HG03342 (cell line): ENCODE measurements at regions not wholly inside any gene's neighbourhood (a gene's known extent, or its start where the extent isn't known, plus 50 kb on each side); places are given as distances from the start of the nearest gene placed in this dataset.
"Not testable (repeated sequence)": the region's sequence is repeated elsewhere in the genome, so short reads cannot be mapped to it uniquely, and the experiment has no call there.

Experiments used
- ATAC-seq: cut with Tn5 transposase; IDR thresholded peaks from one replicate; pipeline ENCODE4 v1.9.1; 2021; ENCODE audit warnings: mild to moderate bottlenecking, moderate library complexity; ENCODE audit not compliant: unreplicated experiment

DNA sequence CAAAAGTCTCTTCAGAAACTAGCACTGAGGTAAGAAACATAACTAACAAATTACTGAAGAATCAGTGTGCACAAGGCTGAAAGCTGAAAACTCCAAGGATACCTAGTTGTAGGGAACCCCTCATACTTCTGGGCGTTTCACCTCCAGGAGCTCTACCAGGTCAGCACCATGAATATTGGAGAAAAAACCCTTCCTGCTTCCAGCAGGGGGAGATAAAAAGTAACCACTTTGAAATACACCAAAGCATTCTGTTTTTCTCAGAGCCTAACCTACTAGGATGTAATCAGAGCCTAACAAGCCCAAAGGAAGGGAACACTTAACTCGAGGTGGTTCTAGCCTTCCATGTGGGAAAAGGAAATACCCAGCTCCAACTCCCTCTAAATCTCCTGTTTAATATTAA is 175.8 kb upstream of the MME start:
- no peak for ATAC-seq

- ATAC-seq = not testable (repeated sequence)
Observed at GRCh38 chr3:154902495-154902894, 177.6 kb upstream of the MME start.

DNA sequence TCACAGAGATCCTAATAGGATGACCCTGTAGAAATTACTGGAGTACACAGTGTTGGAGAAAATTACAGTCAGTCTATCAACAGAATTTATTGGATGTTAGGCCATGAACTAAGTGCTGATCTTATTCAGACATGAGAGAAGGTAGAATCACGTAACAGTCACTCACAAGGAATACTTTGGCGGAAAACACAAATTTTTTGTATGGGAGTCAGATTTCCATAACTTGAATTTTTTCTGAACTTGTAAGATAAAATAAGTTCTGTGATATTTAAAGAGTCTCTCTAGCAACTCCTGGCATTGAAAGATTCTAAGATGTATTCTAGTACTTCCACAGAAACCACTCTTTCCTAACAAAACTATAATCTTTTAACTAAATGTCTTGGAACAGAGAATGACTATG is 178.8 kb upstream of the MME start:
- ATAC-seq = no peak

GRCh38 chr3:154900816-154901215 is 179.3 kb upstream of the MME start:
- ATAC-seq = no peak

- ATAC-seq = no peak
Observed at GRCh38 chr3:154898916-154899315, 181.2 kb upstream of the MME start.

DNA sequence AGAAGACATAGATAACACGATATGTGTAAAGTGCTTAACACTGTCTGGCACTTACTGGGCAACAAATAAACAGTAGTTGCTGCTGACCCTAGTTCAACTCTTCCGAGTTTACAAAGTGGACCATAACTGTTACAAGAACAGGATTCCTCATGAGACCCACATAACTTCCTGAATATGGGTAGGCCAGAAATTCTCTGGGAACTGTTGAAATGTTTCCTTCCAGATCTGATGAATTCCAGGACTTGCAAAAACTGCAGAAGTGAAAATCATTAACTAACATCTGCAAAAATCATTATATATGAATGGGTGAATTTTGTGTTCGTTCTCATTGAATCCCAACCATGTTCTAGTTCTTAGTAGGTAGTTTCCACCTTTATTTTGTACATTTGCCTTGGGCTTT is 181.7 kb upstream of the MME start:
- no peak for ATAC-seq

DNA sequence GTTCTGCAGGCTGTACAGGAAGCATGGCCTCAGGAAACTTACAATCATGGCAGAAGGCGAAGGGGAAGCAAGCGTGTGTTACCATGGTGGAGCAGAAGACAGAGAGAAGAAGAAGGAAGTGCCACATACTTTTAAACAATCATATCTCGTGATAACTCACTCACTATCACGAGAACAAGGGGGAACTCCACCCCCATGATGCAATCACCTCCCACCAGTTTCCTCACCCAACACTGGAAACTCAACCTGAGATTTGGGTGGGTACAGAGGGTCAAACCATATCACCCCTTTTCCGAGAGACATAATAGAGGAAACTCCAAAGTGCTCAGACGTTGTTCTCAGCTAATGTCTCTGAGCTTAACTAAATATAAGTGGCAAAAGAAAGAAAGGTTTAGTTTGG is 186.3 kb upstream of the MME start:
- ATAC-seq = no peak

DNA sequence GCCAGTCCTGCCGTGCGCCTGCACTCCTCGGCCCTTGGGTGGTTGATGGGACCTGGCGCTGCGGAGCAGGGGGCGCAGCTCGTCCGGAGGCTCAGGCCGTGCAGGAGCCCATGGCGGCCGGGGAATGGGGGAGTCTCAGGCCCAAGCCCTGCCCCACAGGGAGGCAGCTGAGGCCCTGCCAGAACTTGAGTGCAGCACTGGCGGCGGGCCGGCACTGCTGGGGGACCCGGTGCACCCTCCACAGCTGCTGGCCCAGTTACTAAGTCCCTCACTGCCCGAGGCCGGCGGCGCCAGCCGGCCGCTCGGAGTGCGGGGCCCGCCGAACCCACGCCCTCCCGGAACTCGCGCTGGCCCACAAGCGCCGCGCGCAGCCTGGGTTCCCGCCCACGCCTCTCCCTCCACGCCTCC is 190.9 kb upstream of the MME start:
- no peak for ATAC-seq

GRCh38 chr3:154887869-154888268 is 192.2 kb upstream of the MME start:
- no peak for ATAC-seq

- no peak for ATAC-seq
Observed at GRCh38 chr3:154886437-154886836, 193.7 kb upstream of the MME start.

- ATAC-seq = no peak
Observed at GRCh38 chr3:154885418-154885817, 194.7 kb upstream of the MME start.

- no peak for ATAC-seq
Observed at GRCh38 chr3:154884952-154885351, 195.2 kb upstream of the MME start.

DNA sequence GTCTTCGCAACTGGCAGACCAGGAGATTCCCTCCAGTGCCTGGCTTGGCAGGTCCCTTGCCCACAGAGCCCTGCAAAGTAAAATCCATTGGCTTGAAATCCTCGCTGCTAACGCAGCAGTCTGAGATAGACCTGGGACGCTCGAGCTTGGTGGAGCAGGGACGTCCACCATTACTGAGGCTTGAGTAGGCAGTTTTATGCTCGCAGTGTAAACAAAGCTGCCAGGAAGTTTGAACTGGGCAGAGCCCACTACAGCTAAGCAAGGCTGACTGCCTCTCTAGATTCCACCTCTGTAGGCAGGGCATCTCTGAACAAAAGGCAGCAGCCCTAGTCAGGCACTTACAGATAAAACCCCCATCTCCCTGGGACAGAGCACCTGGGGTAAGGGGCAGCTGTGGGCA is 205.0 kb upstream of the MME start:
- ATAC-seq = no peak

DNA sequence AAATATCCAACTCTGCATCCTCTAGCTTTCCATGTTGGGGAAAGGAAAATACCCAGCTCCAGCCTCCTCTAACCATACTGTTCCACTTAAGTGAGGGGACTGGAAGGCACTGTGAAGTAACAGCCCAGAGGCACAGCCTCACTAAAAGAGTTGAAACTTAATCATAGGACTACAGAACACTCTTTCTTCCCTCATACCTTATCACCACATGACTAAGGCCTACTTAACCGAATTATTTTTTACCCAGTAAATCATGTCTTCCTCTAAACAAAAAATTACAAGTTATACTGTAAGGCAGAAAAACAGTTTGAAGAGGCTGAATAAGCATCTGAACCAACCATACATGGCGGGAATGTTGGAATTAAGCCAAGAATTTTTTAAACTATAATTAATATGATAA is 207.4 kb upstream of the MME start:
- no peak for ATAC-seq

- no peak for ATAC-seq
Observed at GRCh38 chr3:154872074-154872473, 208.0 kb upstream of the MME start.

GRCh38 chr3:154864947-154865346 is 215.2 kb upstream of the MME start:
- no peak for ATAC-seq

DNA sequence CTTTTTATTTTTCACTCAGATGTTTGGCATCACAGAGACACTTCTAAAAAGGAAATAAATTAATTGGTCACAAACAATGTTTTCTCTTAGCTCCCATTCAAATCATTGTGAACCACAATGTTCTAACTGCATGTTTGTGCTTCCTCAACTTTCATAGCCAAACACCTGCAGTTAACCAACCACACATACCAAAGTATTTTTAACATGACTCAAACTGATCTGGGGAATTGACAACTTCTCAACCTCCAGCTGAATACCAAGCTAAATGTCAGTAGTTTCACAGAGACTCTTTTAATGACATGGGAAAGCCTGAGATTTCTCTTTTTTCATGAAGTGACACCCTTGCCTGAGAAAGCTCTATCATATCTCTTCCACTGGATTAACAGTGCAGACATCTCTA is 217.9 kb upstream of the MME start:
- no peak for ATAC-seq

GRCh38 chr3:154852998-154853397 is 227.1 kb upstream of the MME start:
- ATAC-seq = not testable (repeated sequence)

- no peak for ATAC-seq
Observed at GRCh38 chr3:154852515-154852914, 227.6 kb upstream of the MME start.

- ATAC-seq = no peak
Observed at GRCh38 chr3:154851644-154852043, 228.5 kb upstream of the MME start.

DNA sequence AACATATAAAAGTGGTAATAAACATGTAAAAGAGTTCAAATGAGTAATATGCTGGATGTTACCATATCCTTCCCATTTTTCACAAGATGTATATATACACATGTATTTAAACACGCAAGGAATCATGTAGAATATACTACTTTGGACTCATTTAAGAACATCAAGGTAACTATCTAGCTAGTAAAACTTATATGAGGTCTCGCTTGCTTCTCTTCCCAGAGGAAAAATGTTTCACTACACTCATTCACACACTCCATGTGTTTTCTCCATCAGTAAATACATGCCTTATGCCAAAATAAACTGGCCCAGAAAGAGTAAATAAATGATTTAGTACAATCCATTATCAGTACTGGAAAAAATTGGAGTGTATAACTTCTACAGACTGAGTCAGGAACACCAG is 229.2 kb upstream of the MME start:
- no peak for ATAC-seq

GRCh38 chr3:154849408-154849807 is 230.7 kb upstream of the MME start:
- no peak for ATAC-seq

GRCh38 chr3:154844863-154845262 is 235.3 kb upstream of the MME start:
- no peak for ATAC-seq

DNA sequence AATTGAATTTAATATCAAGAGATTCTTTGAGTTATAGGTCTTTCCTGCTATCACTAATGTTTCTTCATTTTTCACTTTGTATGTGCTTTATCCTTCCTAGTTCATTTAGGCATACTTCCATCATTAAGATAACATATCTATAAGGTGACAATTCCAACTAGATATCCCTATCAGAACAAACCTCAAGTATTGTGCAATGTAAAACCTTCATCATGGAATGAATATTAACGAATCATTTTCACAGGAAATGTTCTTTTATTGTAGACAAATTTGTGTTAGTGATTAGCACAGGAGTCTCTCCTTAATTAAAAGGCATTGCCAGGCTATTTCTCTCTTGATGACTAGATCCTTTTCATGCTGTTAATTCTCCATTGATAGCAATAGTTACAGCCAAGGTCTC is 236.5 kb upstream of the MME start:
- ATAC-seq = no peak
